NCI-H187 (cell line): ENCODE measurements at regions not wholly inside any gene's neighbourhood (a gene's known extent, or its start where the extent isn't known, plus 50 kb on each side); places are given as distances from the start of the nearest gene placed in this dataset.

ENCODE experiments used
- DNase-seq, 2 experiments: peaks; one replicate each; lab custom pipeline; 2025; lab: John Stamatoyannopoulos, UW

DNA sequence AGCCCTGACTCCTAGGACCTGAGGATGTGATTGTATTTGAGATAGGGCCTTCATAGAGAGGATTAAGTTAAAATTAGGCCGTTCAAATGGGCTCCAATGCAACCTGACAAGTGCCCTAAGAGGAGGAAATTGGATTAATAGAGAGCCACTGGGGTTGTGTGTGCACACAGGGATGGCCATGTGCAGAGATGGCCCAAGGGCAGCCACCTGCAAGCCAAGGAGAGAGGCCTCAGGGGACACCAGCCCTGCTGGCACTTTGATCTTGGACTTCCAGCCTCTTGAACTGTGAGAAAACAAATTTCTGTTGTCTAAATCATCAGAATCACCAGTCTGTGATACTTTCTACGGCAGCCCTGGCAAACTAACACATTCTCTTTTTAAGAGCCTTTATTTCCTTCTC lies 598.8 kb downstream of the UTRN start:
- no peak for DNase-seq

- DNase-seq = no peak
Observed at GRCh38 chr6:144885817-144886216, 600.7 kb downstream of the UTRN start.

GRCh38 chr6:144886682-144887081 lies 601.5 kb downstream of the UTRN start:
- no peak for DNase-seq

GRCh38 chr6:144888621-144889020 lies 603.5 kb downstream of the UTRN start:
- no peak for DNase-seq

DNA sequence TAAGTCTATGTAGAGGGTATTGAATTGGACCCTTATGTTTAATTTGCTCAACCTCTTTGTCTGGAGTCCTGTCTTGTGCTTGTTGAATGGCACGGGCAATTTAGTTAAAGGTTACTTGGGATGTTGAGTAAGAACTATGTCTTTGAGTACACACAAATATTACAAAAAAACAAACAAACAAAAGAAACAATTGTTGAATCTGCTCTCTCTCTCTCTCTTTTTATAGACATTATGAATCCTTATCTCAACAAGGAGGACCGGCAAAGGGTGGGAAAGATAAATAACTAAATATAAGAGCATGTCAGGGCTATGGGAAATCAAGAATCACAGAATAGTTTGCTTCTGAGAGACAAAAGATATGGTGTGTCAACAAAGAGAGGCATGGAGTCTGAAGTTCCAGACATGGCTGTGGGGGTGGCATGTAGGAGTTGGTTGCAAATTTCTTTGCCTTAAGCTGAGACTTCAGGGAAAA lies 608.6 kb downstream of the UTRN start:
- no peak for DNase-seq

DNA sequence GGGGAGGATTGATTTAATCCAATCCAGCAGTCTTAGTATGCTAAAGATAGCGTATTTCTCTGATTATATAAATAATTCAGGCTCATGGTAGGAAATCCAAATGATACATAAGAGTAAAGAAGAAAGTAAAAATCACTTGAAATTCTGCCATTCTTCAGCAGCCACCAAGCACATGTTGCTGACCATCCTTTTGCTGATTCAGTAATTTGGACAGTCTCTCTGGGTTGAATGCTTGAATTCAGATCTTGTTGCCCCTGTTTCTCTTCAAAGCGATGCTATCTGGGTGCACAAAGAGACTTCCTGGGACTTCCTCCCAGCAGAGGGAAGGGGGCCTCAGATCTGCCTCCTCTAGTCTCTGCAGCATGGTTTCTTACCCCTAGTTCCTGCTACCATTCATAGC lies 609.1 kb downstream of the UTRN start:
- no peak for DNase-seq

DNA sequence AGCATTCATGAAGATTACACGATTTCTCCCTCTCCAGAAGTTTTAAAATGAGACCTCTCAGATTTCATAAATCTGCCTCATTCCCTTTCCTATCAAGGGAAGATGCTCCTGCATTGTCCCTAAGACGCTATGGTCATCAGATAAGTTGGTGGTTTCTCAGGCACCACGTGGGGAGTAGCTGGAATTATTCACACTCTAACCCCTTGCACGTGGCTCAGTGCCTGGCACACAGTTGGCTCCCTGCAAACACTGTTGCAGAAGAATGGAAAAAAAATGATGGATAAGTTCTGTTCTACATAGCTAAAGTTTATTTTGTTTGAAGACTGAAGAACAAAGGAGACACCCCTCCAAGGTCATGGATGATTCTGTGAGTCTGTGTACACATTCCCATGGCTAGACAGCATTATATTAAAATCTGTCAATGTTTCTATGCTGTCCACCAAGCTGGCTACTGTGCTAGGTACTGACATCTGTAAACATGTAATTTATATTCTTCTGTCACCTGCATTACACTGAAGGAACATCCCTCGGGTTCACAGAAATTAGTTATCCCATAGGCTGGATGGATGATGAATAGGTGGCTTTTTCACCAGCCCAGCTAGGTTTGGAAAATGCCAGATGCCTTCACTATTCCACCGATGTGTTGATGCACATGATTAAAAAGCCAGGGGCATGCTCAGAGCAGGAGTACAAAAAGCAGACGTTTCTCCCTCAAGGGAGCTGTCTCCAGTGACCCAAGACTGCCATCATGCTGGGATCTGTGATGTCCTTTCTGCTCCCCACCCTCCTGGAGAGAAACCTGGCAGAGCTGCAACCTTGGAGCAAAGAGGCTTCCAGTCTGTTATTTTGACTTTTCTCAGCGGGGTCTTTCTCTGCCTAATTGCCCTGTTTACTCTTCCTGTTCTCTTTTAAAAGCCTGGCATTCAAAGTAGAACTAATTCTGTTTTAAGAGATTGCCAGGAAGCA lies 610.5 kb downstream of the UTRN start:
- no peak for DNase-seq

GRCh38 chr6:144896289-144896688 lies 611.2 kb downstream of the UTRN start:
- DNase-seq = no peak

GRCh38 chr6:144896871-144897270 lies 611.7 kb downstream of the UTRN start:
- no peak for DNase-seq

DNA sequence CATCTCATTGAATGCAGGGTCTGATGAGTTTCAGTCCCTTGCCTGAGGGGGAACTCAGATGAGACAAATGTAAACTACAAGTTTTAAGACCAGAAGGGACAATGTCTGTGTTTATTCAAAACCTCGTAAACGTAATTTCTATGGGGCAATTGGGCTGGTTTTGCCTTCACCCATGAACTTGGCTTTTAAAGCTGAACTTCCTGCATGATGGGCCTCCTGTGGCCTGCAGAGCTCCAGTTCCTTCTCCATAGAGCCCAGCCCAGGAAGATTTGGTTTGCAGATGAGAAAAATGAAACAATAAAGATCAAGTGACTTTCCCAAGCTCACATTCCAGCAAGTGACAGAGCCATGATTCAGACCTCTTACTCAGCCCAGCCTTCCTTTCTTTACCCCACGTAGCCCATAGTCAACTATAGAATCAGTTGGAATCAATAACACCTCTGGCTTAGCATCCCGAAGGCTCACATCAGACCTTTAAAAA lies 612.3 kb downstream of the UTRN start:
- no peak for DNase-seq

DNA sequence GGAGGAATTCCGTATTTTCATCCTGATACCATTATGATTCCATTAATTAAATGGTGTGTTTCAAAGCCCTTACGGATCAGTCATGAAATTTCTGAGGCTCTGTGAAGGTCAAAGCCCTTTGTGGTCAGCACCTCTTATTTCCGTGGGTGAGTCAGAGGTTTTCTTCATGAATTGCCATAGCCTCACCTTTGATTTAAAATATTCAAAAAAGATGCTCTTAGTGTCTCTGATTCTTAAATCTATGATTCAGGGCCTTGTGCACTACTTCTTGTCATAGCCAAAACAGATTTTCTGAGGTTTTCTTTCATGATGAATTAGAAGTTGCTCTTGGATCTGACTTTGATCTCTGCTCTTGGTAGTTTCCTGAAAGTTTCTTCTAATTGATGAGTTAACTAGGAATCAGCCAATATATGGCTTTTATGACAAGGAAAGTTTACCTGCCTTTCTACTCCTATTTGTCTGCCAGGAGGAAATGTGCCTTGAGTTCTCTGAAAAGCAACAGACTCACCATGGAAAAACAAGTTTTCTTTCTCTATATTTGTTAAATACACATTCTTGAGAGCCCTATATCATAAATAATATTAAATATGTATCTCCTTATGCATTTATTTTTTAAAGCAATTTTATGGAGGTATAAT lies 613.0 kb downstream of the UTRN start:
- no peak for DNase-seq

- no peak for DNase-seq
Observed at GRCh38 chr6:144898741-144899140, 613.6 kb downstream of the UTRN start.

DNA sequence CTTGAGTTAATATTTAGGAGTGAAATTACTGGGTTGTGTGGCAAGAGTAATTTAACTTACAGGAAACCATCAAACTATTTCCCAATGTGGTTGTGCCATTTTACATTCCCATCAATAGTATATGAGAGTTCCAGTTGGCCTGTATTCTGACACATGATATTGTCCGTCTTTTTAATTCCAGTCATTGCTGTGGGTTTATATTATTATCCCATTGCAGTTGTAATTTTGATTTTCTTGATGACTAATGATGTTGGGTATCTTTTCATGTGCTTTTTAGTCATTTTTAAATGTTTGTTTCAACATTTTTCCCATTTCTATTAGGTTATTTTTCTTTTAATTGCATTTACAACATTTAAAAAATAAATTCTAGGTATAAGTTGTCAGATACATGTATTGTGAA lies 614.0 kb downstream of the UTRN start:
- DNase-seq = no peak

GRCh38 chr6:144901412-144901811 lies 616.3 kb downstream of the UTRN start:
- no peak for DNase-seq

GRCh38 chr6:144908004-144908403 lies 622.9 kb downstream of the UTRN start:
- no peak for DNase-seq

- DNase-seq = no peak
Observed at GRCh38 chr6:144909753-144910285, 624.7 kb downstream of the UTRN start.

DNA sequence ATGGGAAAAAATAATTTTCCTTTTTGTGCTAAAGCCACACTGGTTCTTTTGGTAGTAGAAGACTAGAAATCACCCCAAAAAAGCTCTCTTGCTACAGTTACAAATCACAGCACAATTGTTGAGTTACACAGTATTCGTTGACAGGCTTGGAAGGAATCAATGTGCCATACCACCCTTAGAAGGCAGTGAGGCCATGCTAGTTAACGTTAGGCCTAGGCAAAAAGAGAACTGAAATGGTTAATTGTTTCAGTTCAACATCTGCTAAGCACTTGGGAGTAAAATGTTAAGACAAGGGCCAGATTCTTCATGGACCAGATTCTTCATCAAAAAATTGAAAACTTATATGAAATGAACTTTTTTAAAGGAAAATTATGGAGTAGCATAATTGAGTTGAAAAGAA lies 626.2 kb downstream of the UTRN start:
- no peak for DNase-seq

DNA sequence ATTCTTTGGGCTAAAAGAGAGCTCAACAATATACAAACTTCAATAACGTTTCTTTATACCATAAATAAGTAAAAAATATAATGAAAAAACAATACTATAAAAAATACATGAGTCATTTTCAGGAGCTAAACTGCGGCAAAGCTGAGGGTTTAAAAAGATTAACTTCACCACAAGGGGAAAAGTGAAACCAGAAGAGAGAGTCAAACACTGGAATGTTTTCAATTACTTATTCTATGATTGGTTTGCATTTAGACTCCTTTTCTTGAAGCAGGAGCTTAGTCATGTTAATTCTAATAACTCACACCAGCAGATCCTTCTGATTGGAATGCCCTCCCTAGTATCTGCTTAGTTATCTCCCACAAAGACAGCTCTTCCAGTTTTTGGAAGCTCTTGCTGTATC lies 627.3 kb downstream of the UTRN start:
- DNase-seq = no peak

DNA sequence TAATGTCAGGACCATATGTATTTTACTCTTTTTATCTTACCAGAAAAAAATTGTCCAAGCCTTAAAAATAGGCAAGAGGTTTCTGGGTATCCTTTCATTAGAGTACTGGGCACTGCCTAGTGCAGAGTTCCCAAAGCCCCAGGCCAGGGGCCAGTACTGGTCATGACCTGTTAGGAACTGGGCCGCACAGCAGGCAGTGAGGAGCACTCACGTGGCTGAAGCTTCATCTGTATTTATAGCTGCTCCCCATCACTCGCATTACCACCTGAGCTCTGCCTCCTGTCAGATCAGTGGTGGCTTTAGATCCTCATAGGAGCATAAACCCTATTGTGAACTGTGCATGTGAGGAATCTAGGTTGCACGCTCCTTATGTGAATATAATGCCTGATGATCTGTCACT lies 632.9 kb downstream of the UTRN start:
- DNase-seq = no peak

GRCh38 chr6:144919560-144919959 lies 634.4 kb downstream of the UTRN start:
- no peak for DNase-seq

- DNase-seq = no peak
Observed at GRCh38 chr6:144920391-144920961, 635.3 kb downstream of the UTRN start.

GRCh38 chr6:144921206-144921975 lies 636.3 kb downstream of the UTRN start:
- no peak for DNase-seq
